HT-29 (cell line): ENCODE measurements at regions not wholly inside any gene's neighbourhood (a gene's known extent, or its start where the extent isn't known, plus 50 kb on each side); places are given as distances from the start of the nearest gene placed in this dataset.

ENCODE experiments used
- DNase-seq: peaks from one replicate; pipeline ENCODE4 v3.0.0-alpha.2; 2015; ENCODE audit warnings: low spot score

GRCh38 chrX:145630806-145631435, 186.7 kb upstream of the SLITRK2 start:
- no peak for DNase-seq

- DNase-seq: no peak
Observed at GRCh38 chrX:145631461-145631951, 186.1 kb upstream of the SLITRK2 start.

- DNase-seq: no peak
Observed at GRCh38 chrX:145654486-145654885, 163.1 kb upstream of the SLITRK2 start.

- no peak for DNase-seq
Observed at GRCh38 chrX:145673841-145674240, 143.8 kb upstream of the SLITRK2 start.

- no peak for DNase-seq
Observed at GRCh38 chrX:145677109-145677817, 140.4 kb upstream of the SLITRK2 start.

GRCh38 chrX:145682518-145683298, 134.9 kb upstream of the SLITRK2 start:
- no peak for DNase-seq

GRCh38 chrX:145687146-145687545, 130.5 kb upstream of the SLITRK2 start:
- no peak for DNase-seq

GRCh38 chrX:145687707-145688106, 129.9 kb upstream of the SLITRK2 start:
- no peak for DNase-seq

- no peak for DNase-seq
Observed at GRCh38 chrX:145694048-145694447, 123.6 kb upstream of the SLITRK2 start.

- DNase-seq: no peak
Observed at GRCh38 chrX:145715641-145716138, 101.9 kb upstream of the SLITRK2 start.

- no peak for DNase-seq
Observed at GRCh38 chrX:145716226-145716625, 101.4 kb upstream of the SLITRK2 start.

- no peak for DNase-seq
Observed at GRCh38 chrX:145727476-145727875, 90.2 kb upstream of the SLITRK2 start.

GRCh38 chrX:145729635-145730034, 88.0 kb upstream of the SLITRK2 start:
- no peak for DNase-seq

- DNase-seq: no peak
Observed at GRCh38 chrX:145735036-145735435, 82.6 kb upstream of the SLITRK2 start.

- DNase-seq: peak; percentile 4
Observed at GRCh38 chrX:145751943-145752342, 65.7 kb upstream of the SLITRK2 start.
